ENCODE measurements at regions not wholly inside any gene's neighbourhood (a gene's known extent, or its start where the extent isn't known, plus 50 kb on each side); places are given as distances from the start of the nearest gene placed in this dataset.

- no peaks in the 10 kb centered on the region for H3K4me1 ChIP-seq (ENCODE audit: control insufficient read depth, insufficient read depth, low read length, poor library complexity, severe bottlenecking)
- no peaks in the 10 kb centered on the region for H3K4me1 Mint-ChIP-seq
- H3K36me3 ChIP-seq (ENCODE audit: control insufficient read depth, insufficient read depth, low read length) = no peaks in the 10 kb centered on the region
- DNase-seq = no peak
- H3K27ac Mint-ChIP-seq = no peak overlapping the region
- no peak for ATAC-seq (ENCODE audit: low read depth in 2 of 2)
- H3K27me3 Mint-ChIP-seq = no peaks in the 10 kb centered on the region
- no peaks in the 10 kb centered on the region for H3K36me3 Mint-ChIP-seq
- H3K9me3 ChIP-seq (ENCODE audit: control insufficient read depth in 2 of 2, low read length in 2 of 2) = peaks cover 0 to 6% of the 10 kb centered on the region in 2 experiments
- no peak overlapping the region for H3K27ac ChIP-seq (ENCODE audit: insufficient read depth, low read length, poor library complexity, severe bottlenecking)
- no peak overlapping the region for H3K4me3 ChIP-seq (ENCODE audit: low read depth, low read length)
- no peaks in the 10 kb centered on the region for H3K27me3 ChIP-seq (ENCODE audit: control insufficient read depth, insufficient read depth, low read length)
- H3K4me3 Mint-ChIP-seq = no peak overlapping the region
- H3K9me3 Mint-ChIP-seq = peaks cover 0 to 15% (median 6%) of the 10 kb centered on the region in 7 donors
Observed at GRCh38 chr14:82501554-82501953, 967.9 kb upstream of the SEL1L start.

DNA sequence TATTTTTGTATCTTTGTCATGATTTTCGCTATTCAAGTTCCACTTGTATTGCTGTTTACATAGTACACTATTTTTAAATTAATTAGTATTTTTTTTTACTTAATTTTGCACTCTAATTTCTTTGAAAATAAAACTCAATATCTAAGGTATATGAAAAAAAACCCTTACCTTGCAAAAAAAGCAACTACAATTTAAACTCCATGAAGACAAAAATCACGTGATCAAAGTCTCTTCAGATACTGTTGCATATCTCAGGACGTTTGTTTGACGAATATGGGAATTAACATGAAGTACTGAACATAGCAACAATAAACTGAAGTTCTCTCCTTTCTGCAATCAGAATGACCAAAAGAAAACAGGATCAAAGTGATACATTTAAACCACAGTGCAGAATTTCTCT lies 968.4 kb upstream of the SEL1L start:
- no peaks in the 10 kb centered on the region for H3K27me3 ChIP-seq (ENCODE audit: control insufficient read depth, insufficient read depth, low read length)
- DNase-seq = no peak
- Mint-ChIP-seq H3K27me3 (no peaks in the 10 kb centered on the region), H3K9me3 (peaks cover 0 to 15% (median 6%) of the 10 kb centered on the region in 7 donors), H3K4me1 (no peaks in the 10 kb centered on the region), H3K27ac (no peak overlapping the region), H3K4me3 (no peak overlapping the region), H3K36me3 (no peaks in the 10 kb centered on the region)
- ATAC-seq (ENCODE audit: low read depth in 2 of 2) = no peak
- no peaks in the 10 kb centered on the region for H3K4me1 ChIP-seq (ENCODE audit: control insufficient read depth, insufficient read depth, low read length, poor library complexity, severe bottlenecking)
- H3K27ac ChIP-seq (ENCODE audit: insufficient read depth, low read length, poor library complexity, severe bottlenecking) = no peak overlapping the region
- no peaks in the 10 kb centered on the region for H3K36me3 ChIP-seq (ENCODE audit: control insufficient read depth, insufficient read depth, low read length)
- peaks cover 0 to 6% of the 10 kb centered on the region in 2 experiments for H3K9me3 ChIP-seq (ENCODE audit: control insufficient read depth in 2 of 2, low read length in 2 of 2)
- no peak overlapping the region for H3K4me3 ChIP-seq (ENCODE audit: low read depth, low read length)

- no peaks in the 10 kb centered on the region for H3K27me3 Mint-ChIP-seq
- no peaks in the 10 kb centered on the region for H3K4me1 Mint-ChIP-seq
- DNase-seq (no peak), ATAC-seq (ENCODE audit: low read depth in 2 of 2) (no peak)
- no peaks in the 10 kb centered on the region for H3K36me3 Mint-ChIP-seq
- peaks cover 0 to 15% (median 6%) of the 10 kb centered on the region in 7 donors for H3K9me3 Mint-ChIP-seq
- H3K9me3 ChIP-seq (ENCODE audit: control insufficient read depth in 2 of 2, low read length in 2 of 2) = peaks cover 0 to 7% of the 10 kb centered on the region in 2 experiments
- H3K27ac Mint-ChIP-seq = no peak overlapping the region
- H3K4me3 Mint-ChIP-seq = no peak overlapping the region
- H3K27me3 ChIP-seq (ENCODE audit: control insufficient read depth, insufficient read depth, low read length) = no peaks in the 10 kb centered on the region
- no peak overlapping the region for H3K27ac ChIP-seq (ENCODE audit: insufficient read depth, low read length, poor library complexity, severe bottlenecking)
- no peaks in the 10 kb centered on the region for H3K4me1 ChIP-seq (ENCODE audit: control insufficient read depth, insufficient read depth, low read length, poor library complexity, severe bottlenecking)
- no peaks in the 10 kb centered on the region for H3K36me3 ChIP-seq (ENCODE audit: control insufficient read depth, insufficient read depth, low read length)
- H3K4me3 ChIP-seq (ENCODE audit: low read depth, low read length) = no peak overlapping the region
Observed at GRCh38 chr14:82504894-82505293, 971.2 kb upstream of the SEL1L start.

DNA sequence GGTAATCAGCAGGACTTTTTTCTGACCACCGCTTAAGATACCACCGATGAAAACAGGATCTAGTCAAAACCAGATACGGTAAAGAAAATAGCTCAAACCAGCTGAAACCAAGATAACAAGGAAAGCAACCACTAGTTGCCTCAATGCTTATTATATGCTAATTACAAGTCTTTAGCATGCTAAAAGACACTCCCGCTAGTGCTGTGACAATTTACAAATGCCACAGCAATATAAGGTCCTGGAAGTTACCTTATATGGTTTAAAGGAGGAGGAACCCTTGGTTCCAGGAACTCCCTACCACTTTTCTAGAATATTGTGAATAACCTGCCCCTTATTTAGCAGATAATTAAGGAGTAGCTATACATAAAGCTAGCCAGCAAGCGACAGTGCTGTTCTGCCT lies 976.4 kb upstream of the SEL1L start:
- no peaks in the 10 kb centered on the region for H3K27me3 Mint-ChIP-seq
- H3K9me3 ChIP-seq (ENCODE audit: control insufficient read depth in 2 of 2, low read length in 2 of 2) = peaks cover 1 to 4% of the 10 kb centered on the region in 2 experiments
- H3K27me3 ChIP-seq (ENCODE audit: control insufficient read depth, insufficient read depth, low read length) = no peaks in the 10 kb centered on the region
- peaks cover 0 to 10% (median 3%) of the 10 kb centered on the region in 7 donors for H3K9me3 Mint-ChIP-seq
- H3K4me3 Mint-ChIP-seq = no peak overlapping the region
- no peaks in the 10 kb centered on the region for H3K4me1 Mint-ChIP-seq
- H3K36me3 ChIP-seq (ENCODE audit: control insufficient read depth, insufficient read depth, low read length) = no peaks in the 10 kb centered on the region
- H3K27ac ChIP-seq (ENCODE audit: insufficient read depth, low read length, poor library complexity, severe bottlenecking) = no peak overlapping the region
- H3K4me1 ChIP-seq (ENCODE audit: control insufficient read depth, insufficient read depth, low read length, poor library complexity, severe bottlenecking) = no peaks in the 10 kb centered on the region
- no peak overlapping the region for H3K27ac Mint-ChIP-seq
- no peak overlapping the region for H3K4me3 ChIP-seq (ENCODE audit: low read depth, low read length)
- no peaks in the 10 kb centered on the region for H3K36me3 Mint-ChIP-seq
- ATAC-seq (ENCODE audit: low read depth in 2 of 2) (no peak), DNase-seq (no peak)

- Mint-ChIP-seq H3K27ac (no peak overlapping the region), H3K4me3 (no peak overlapping the region), H3K9me3 (peaks cover 0 to 13% (median 1%) of the 10 kb centered on the region in 7 donors), H3K36me3 (no peaks in the 10 kb centered on the region), H3K4me1 (no peaks in the 10 kb centered on the region), H3K27me3 (no peaks in the 10 kb centered on the region)
- ATAC-seq (ENCODE audit: low read depth in 2 of 2) (no peak), DNase-seq (no peak)
- H3K27ac ChIP-seq (ENCODE audit: insufficient read depth, low read length, poor library complexity, severe bottlenecking) = no peak overlapping the region
- no peak overlapping the region for H3K4me3 ChIP-seq (ENCODE audit: low read depth, low read length)
- no peaks in the 10 kb centered on the region for H3K4me1 ChIP-seq (ENCODE audit: control insufficient read depth, insufficient read depth, low read length, poor library complexity, severe bottlenecking)
- peaks cover 1 to 4% of the 10 kb centered on the region in 2 experiments for H3K9me3 ChIP-seq (ENCODE audit: control insufficient read depth in 2 of 2, low read length in 2 of 2)
- H3K27me3 ChIP-seq (ENCODE audit: control insufficient read depth, insufficient read depth, low read length) = no peaks in the 10 kb centered on the region
- H3K36me3 ChIP-seq (ENCODE audit: control insufficient read depth, insufficient read depth, low read length) = no peaks in the 10 kb centered on the region
Observed at GRCh38 chr14:82511399-82511798, 977.7 kb upstream of the SEL1L start.

- DNase-seq (no peak), ATAC-seq (ENCODE audit: low read depth in 2 of 2) (no peak)
- peaks cover 3 to 30% (median 6%) of the 10 kb centered on the region in 7 donors for H3K9me3 Mint-ChIP-seq
Observed at GRCh38 chr14:82520765-82521164, 987.1 kb upstream of the SEL1L start.

GRCh38 chr14:82521191-82521590 lies 987.5 kb upstream of the SEL1L start:
- DNase-seq (no peak), ATAC-seq (ENCODE audit: low read depth in 2 of 2) (no peak)
- H3K9me3 ChIP-seq (ENCODE audit: control insufficient read depth in 2 of 2, low read length in 2 of 2) = peaks cover 2 to 4% of the 10 kb centered on the region in 2 experiments
- no peaks in the 10 kb centered on the region for H3K36me3 Mint-ChIP-seq
- peaks cover 3 to 30% (median 6%) of the 10 kb centered on the region in 7 donors for H3K9me3 Mint-ChIP-seq
- H3K36me3 ChIP-seq (ENCODE audit: control insufficient read depth, insufficient read depth, low read length) = no peaks in the 10 kb centered on the region
- H3K27ac ChIP-seq (ENCODE audit: insufficient read depth, low read length, poor library complexity, severe bottlenecking) = no peak overlapping the region
- no peaks in the 10 kb centered on the region for H3K4me1 ChIP-seq (ENCODE audit: control insufficient read depth, insufficient read depth, low read length, poor library complexity, severe bottlenecking)
- H3K4me1 Mint-ChIP-seq = no peaks in the 10 kb centered on the region
- H3K4me3 Mint-ChIP-seq = no peak overlapping the region
- H3K27me3 Mint-ChIP-seq = no peaks in the 10 kb centered on the region
- no peak overlapping the region for H3K4me3 ChIP-seq (ENCODE audit: low read depth, low read length)
- H3K27me3 ChIP-seq (ENCODE audit: control insufficient read depth, insufficient read depth, low read length) = no peaks in the 10 kb centered on the region
- H3K27ac Mint-ChIP-seq = no peak overlapping the region

More at GRCh38 chr14:82520765-82521164, 987.1 kb upstream of the SEL1L start:
- Histone ChIP-seq H3K4me1 (ENCODE audit: control insufficient read depth, insufficient read depth, low read length, poor library complexity, severe bottlenecking) (no peaks in the 10 kb centered on the region), H3K27ac (ENCODE audit: insufficient read depth, low read length, poor library complexity, severe bottlenecking) (no peak overlapping the region), H3K9me3 (ENCODE audit: control insufficient read depth in 2 of 2, low read length in 2 of 2) (peaks cover 2 to 4% of the 10 kb centered on the region in 2 experiments), H3K4me3 (ENCODE audit: low read depth, low read length) (no peak overlapping the region), H3K36me3 (ENCODE audit: control insufficient read depth, insufficient read depth, low read length) (no peaks in the 10 kb centered on the region), H3K27me3 (ENCODE audit: control insufficient read depth, insufficient read depth, low read length) (no peaks in the 10 kb centered on the region)
- Mint-ChIP-seq H3K27me3 (no peaks in the 10 kb centered on the region), H3K36me3 (no peaks in the 10 kb centered on the region), H3K4me1 (no peaks in the 10 kb centered on the region), H3K27ac (no peak overlapping the region), H3K4me3 (no peak overlapping the region)

DNA sequence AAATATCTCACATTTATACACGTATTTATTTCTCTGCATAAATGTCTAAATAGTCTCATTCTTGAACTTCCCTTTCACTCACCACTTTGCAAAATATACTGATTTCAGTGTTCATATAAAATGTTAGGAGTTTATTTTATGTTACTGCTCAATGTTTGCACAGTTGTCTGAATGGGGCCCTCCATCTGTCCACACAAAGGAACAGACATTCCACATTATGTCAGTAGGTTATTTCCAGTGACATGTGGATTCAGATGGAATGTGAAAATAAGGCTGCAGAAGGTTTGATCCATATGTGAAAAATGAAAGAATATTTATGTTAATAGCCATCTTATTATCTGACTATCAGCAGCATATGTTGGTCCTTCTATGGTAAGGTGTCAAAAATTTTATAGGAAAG lies 994.4 kb upstream of the SEL1L start:
- Histone ChIP-seq H3K4me3 (ENCODE audit: low read depth, low read length) (no peak overlapping the region), H3K36me3 (ENCODE audit: control insufficient read depth, insufficient read depth, low read length) (no peaks in the 10 kb centered on the region), H3K9me3 (ENCODE audit: control insufficient read depth in 2 of 2, low read length in 2 of 2) (peaks cover 3 to 5% of the 10 kb centered on the region in 2 experiments), H3K27me3 (ENCODE audit: control insufficient read depth, insufficient read depth, low read length) (no peaks in the 10 kb centered on the region), H3K27ac (ENCODE audit: insufficient read depth, low read length, poor library complexity, severe bottlenecking) (no peak overlapping the region), H3K4me1 (ENCODE audit: control insufficient read depth, insufficient read depth, low read length, poor library complexity, severe bottlenecking) (no peaks in the 10 kb centered on the region)
- peaks cover 0 to 17% (median 12%) of the 10 kb centered on the region in 7 donors for H3K9me3 Mint-ChIP-seq
- no peaks in the 10 kb centered on the region for H3K27me3 Mint-ChIP-seq
- H3K4me3 Mint-ChIP-seq = no peak overlapping the region
- ATAC-seq (ENCODE audit: low read depth in 2 of 2) (no peak), DNase-seq (no peak)
- H3K36me3 Mint-ChIP-seq = no peaks in the 10 kb centered on the region
- no peak overlapping the region for H3K27ac Mint-ChIP-seq
- no peaks in the 10 kb centered on the region for H3K4me1 Mint-ChIP-seq
